ENCODE measurements at regions not wholly inside any gene's neighbourhood (a gene's known extent, or its start where the extent isn't known, plus 50 kb on each side); places are given as distances from the start of the nearest gene placed in this dataset.

DNA sequence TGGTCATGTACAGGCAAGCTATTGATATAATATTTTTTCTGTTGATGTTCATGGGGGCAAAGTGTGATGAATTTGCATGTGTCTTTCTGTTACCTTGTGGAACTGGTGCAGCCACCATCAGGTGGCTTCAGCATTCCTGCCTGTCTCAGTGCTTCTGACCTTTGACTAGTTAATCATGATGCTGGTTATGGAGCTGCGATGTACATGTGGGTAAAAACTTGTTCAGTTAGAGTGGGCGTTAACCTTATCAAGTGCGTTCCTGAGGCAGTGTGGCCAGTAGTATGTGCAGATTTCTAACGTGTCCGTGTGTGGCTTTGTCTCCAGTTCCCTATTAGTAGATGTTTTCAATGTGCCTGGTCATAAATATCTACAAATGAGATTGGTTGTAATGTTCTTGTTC, 127.4 kb upstream of the ZSWIM2 start:
- Histone ChIP-seq H2BK120ac (ENCODE audit: insufficient read depth, low read length, poor library complexity) (no peak overlapping the region), H3K79me1 (ENCODE audit: low read length) (no peaks in the 10 kb centered on the region), H3K79me2 (ENCODE audit: control insufficient read depth, insufficient read depth, low read length, poor library complexity) (no peaks in the 10 kb centered on the region), H4K12ac (ENCODE audit: low read depth, low read length) (no peak overlapping the region), H3K4ac (ENCODE audit: low read depth, low read length) (no peak overlapping the region), H3K27me3 (ENCODE audit: insufficient read depth, low read length) (no peaks in the 10 kb centered on the region), H3K9ac (ENCODE audit: low read length) (no peak overlapping the region), H4K91ac (ENCODE audit: low read depth, low read length) (no peak overlapping the region), H3K4me2 (ENCODE audit: low read length) (no peak overlapping the region), H2BK12ac (ENCODE audit: low read length) (no peak overlapping the region), H2AK5ac (ENCODE audit: low read length) (no peak overlapping the region), H3K14ac (ENCODE audit: low read length) (no peak overlapping the region), H2BK5ac (ENCODE audit: low read depth, low read length, poor library complexity) (no peak overlapping the region), H3K36me3 (ENCODE audit: control insufficient read depth in 1 of 2, insufficient read depth in 2 of 2, low read length in 2 of 2) (no peaks in the 10 kb centered on the region), H3K27ac (ENCODE audit: low read depth, low read length) (no peak overlapping the region), H3K23ac (ENCODE audit: low read length) (no peak overlapping the region), H3K4me3 (ENCODE audit: low read depth, low read length) (no peak overlapping the region), H3K18ac (ENCODE audit: low read length) (no peak overlapping the region), H2AFZ (ENCODE audit: insufficient read depth, low read length, poor library complexity) (no peak overlapping the region), H3K9me3 (ENCODE audit: insufficient read depth, low read depth, low read length) (no peaks in the 10 kb centered on the region), H4K8ac (ENCODE audit: low read depth, low read length) (no peak overlapping the region), H3K4me1 (ENCODE audit: control insufficient read depth in 1 of 2, insufficient read depth in 2 of 2, low read length in 2 of 2) (no peaks in the 10 kb centered on the region)
- no CpG with 5 or more reads among the region's 5 CpGs for WGBS (ENCODE audit: extremely low coverage, insufficient coverage, insufficient read length)
- peak; percentile 78 to 88 for DNase-seq

DNA sequence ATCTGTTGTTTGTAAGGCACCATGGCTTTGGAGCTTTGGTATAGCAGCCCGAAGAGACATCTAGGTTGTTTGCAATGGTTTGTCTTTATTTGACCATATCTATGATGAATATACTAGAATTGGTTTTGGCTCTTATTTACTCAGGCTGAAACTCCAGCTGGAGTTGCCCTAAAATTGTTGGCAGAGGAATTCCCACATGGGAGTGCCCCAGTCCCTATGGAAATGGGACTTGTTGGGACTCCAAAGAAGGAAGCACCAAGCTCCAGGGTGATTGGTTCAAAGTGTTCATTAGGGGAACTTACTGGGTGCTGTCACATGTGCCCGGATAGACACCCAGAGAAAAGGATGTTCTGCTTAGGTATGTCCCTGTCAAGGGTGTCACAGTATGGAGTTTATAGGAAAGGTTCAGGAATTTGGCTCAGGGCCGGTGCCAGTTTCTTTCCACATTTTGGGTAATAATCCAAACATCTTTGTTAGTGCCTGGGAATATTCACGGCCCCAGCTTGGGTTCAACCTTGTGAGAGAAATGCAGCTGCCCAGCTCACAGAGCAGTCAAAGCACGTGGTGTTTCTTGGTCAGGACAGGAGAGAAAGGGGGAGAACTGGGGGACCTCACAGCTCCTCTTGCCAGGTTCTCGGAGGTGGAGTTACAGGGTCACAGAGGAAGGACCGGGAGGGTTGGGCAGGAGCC, 123.5 kb upstream of the ZSWIM2 start:
- Histone ChIP-seq H4K12ac (ENCODE audit: low read depth, low read length) (no peak overlapping the region), H2BK120ac (ENCODE audit: insufficient read depth, low read length, poor library complexity) (no peak overlapping the region), H2AFZ (ENCODE audit: insufficient read depth, low read length, poor library complexity) (no peak overlapping the region), H3K79me2 (ENCODE audit: control insufficient read depth, insufficient read depth, low read length, poor library complexity) (no peaks in the 10 kb centered on the region), H3K9me3 (ENCODE audit: insufficient read depth, low read depth, low read length) (peaks cover 2% of the 10 kb centered on the region), H2BK5ac (ENCODE audit: low read depth, low read length, poor library complexity) (no peak overlapping the region), H3K4me1 (ENCODE audit: control insufficient read depth in 1 of 2, insufficient read depth in 2 of 2, low read length in 2 of 2) (no peaks in the 10 kb centered on the region), H2BK12ac (ENCODE audit: low read length) (no peak overlapping the region), H3K4ac (ENCODE audit: low read depth, low read length) (no peak overlapping the region), H3K9ac (ENCODE audit: low read length) (no peak overlapping the region), H3K4me3 (ENCODE audit: low read depth, low read length) (no peak overlapping the region), H4K91ac (ENCODE audit: low read depth, low read length) (no peak overlapping the region), H2AK5ac (ENCODE audit: low read length) (no peak overlapping the region), H3K27ac (ENCODE audit: low read depth, low read length) (no peak overlapping the region), H3K23ac (ENCODE audit: low read length) (no peak overlapping the region), H3K4me2 (ENCODE audit: low read length) (no peak overlapping the region), H3K27me3 (ENCODE audit: insufficient read depth, low read length) (no peaks in the 10 kb centered on the region), H3K14ac (ENCODE audit: low read length) (no peak overlapping the region), H3K36me3 (ENCODE audit: control insufficient read depth in 1 of 2, insufficient read depth in 2 of 2, low read length in 2 of 2) (no peaks in the 10 kb centered on the region), H4K8ac (ENCODE audit: low read depth, low read length) (no peak overlapping the region), H3K79me1 (ENCODE audit: low read length) (no peaks in the 10 kb centered on the region), H3K18ac (ENCODE audit: low read length) (no peak overlapping the region)
- no CpG with 5 or more reads among the region's 7 CpGs for WGBS (ENCODE audit: extremely low coverage, insufficient coverage, insufficient read length)
- DNase-seq = no peak

DNA sequence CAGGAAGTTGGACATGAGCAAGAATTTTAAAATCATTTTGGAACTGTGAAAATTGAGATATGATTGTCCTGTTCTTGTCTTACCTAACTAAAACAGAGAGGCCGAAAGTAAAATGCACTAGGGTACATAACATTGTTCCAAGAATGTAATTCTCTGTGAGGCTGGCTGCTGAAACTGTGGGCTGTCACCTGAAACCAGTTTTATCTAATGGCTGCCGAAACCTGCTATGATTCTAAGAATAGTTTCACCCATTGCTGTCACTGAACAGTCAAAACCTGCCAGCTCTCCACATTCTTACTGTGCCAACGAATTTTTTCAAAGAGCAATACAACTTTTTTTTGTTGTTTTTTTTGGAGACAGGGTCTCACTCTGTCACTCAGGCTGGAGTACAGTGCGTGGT, 119.3 kb upstream of the ZSWIM2 start:
- Histone ChIP-seq H2AFZ (ENCODE audit: insufficient read depth, low read length, poor library complexity) (no peak overlapping the region), H3K27me3 (ENCODE audit: insufficient read depth, low read length) (no peaks in the 10 kb centered on the region), H4K91ac (ENCODE audit: low read depth, low read length) (no peak overlapping the region), H4K8ac (ENCODE audit: low read depth, low read length) (no peak overlapping the region), H3K36me3 (ENCODE audit: control insufficient read depth in 1 of 2, insufficient read depth in 2 of 2, low read length in 2 of 2) (no peaks in the 10 kb centered on the region), H3K4me2 (ENCODE audit: low read length) (no peak overlapping the region), H3K79me1 (ENCODE audit: low read length) (no peaks in the 10 kb centered on the region), H4K12ac (ENCODE audit: low read depth, low read length) (no peak overlapping the region), H3K27ac (ENCODE audit: low read depth, low read length) (no peak overlapping the region), H3K9ac (ENCODE audit: low read length) (no peak overlapping the region), H3K23ac (ENCODE audit: low read length) (no peak overlapping the region), H3K4me3 (ENCODE audit: low read depth, low read length) (no peak overlapping the region), H2BK120ac (ENCODE audit: insufficient read depth, low read length, poor library complexity) (no peak overlapping the region), H2BK12ac (ENCODE audit: low read length) (no peak overlapping the region), H2BK5ac (ENCODE audit: low read depth, low read length, poor library complexity) (no peak overlapping the region), H3K79me2 (ENCODE audit: control insufficient read depth, insufficient read depth, low read length, poor library complexity) (no peaks in the 10 kb centered on the region), H3K18ac (ENCODE audit: low read length) (no peak overlapping the region), H3K9me3 (ENCODE audit: insufficient read depth, low read depth, low read length) (peaks cover 2% of the 10 kb centered on the region), H3K14ac (ENCODE audit: low read length) (no peak overlapping the region), H3K4me1 (ENCODE audit: control insufficient read depth in 1 of 2, insufficient read depth in 2 of 2, low read length in 2 of 2) (no peaks in the 10 kb centered on the region), H2AK5ac (ENCODE audit: low read length) (no peak overlapping the region), H3K4ac (ENCODE audit: low read depth, low read length) (no peak overlapping the region)
- no CpG with 5 or more reads among the region's 4 CpGs for WGBS (ENCODE audit: extremely low coverage, insufficient coverage, insufficient read length)
- no peak for DNase-seq

DNA sequence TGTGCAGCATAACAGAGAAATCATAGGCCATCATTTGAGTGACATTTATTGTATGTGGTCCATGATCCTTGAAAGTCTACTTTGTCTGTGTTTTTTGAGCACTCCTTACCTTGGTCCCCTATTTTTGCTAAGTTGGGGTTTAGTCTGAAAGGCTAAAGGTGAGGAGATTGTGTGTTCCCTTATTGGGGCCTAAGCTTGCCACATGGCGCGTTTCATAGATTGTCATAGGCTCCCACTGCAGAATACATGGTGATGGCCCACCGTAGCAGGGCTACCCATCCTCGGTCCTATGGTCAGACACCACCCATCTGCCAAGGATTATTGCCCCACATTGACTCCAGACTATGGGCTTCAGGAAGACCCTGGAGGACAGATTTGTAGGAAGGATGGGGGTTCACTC, 117.0 kb upstream of the ZSWIM2 start:
- H3K4me2 ChIP-seq (ENCODE audit: low read length) = no peak overlapping the region
- no peak overlapping the region for H2BK12ac ChIP-seq (ENCODE audit: low read length)
- DNase-seq = no peak
- H3K18ac ChIP-seq (ENCODE audit: low read length) = no peak overlapping the region
- no peaks in the 10 kb centered on the region for H3K4me1 ChIP-seq (ENCODE audit: control insufficient read depth in 1 of 2, insufficient read depth in 2 of 2, low read length in 2 of 2)
- no peak overlapping the region for H3K4ac ChIP-seq (ENCODE audit: low read depth, low read length)
- no peaks in the 10 kb centered on the region for H3K36me3 ChIP-seq (ENCODE audit: control insufficient read depth in 1 of 2, insufficient read depth in 2 of 2, low read length in 2 of 2)
- H3K14ac ChIP-seq (ENCODE audit: low read length) = no peak overlapping the region
- H3K27me3 ChIP-seq (ENCODE audit: insufficient read depth, low read length) = no peaks in the 10 kb centered on the region
- peaks cover 4% of the 10 kb centered on the region for H3K9me3 ChIP-seq (ENCODE audit: insufficient read depth, low read depth, low read length)
- H3K9ac ChIP-seq (ENCODE audit: low read length) = no peak overlapping the region
- no peaks in the 10 kb centered on the region for H3K79me1 ChIP-seq (ENCODE audit: low read length)
- no CpG with 5 or more reads among the region's 4 CpGs for WGBS (ENCODE audit: extremely low coverage, insufficient coverage, insufficient read length)
- no peak overlapping the region for H2BK120ac ChIP-seq (ENCODE audit: insufficient read depth, low read length, poor library complexity)
- H3K27ac ChIP-seq (ENCODE audit: low read depth, low read length) = no peak overlapping the region
- no peak overlapping the region for H4K91ac ChIP-seq (ENCODE audit: low read depth, low read length)
- no peak overlapping the region for H2BK5ac ChIP-seq (ENCODE audit: low read depth, low read length, poor library complexity)
- no peak overlapping the region for H4K12ac ChIP-seq (ENCODE audit: low read depth, low read length)
- no peaks in the 10 kb centered on the region for H3K79me2 ChIP-seq (ENCODE audit: control insufficient read depth, insufficient read depth, low read length, poor library complexity)
- no peak overlapping the region for H3K23ac ChIP-seq (ENCODE audit: low read length)
- H2AK5ac ChIP-seq (ENCODE audit: low read length) = no peak overlapping the region
- H2AFZ ChIP-seq (ENCODE audit: insufficient read depth, low read length, poor library complexity) = no peak overlapping the region
- H3K4me3 ChIP-seq (ENCODE audit: low read depth, low read length) = no peak overlapping the region
- no peak overlapping the region for H4K8ac ChIP-seq (ENCODE audit: low read depth, low read length)
